Lung (tissue), 11 donors: ENCODE measurements at regions not wholly inside any gene's neighbourhood (a gene's known extent, or its start where the extent isn't known, plus 50 kb on each side); places are given as distances from the start of the nearest gene placed in this dataset.

Experiments
- ATAC-seq: fragments of 200-7000 bp; cut with Tn5 transposase; one replicate; pipeline ENCODE4 v1.9.1; 2020; ENCODE audit warnings: moderate number of reproducible peaks; ENCODE audit not compliant: insufficient read depth, low FRiP score
- DNase-seq, 3 donors: peaks; one replicate each; pipeline ENCODE4 v3.0.0-alpha.2; 2013 to 2017
- H3K27ac ChIP-seq, 2 donors: one replicate each; pipeline ENCODE4 v1.5.1; 2013; ENCODE audit warnings: mild to moderate bottlenecking in 2 of 2, moderate library complexity in 2 of 2, control low read depth in 1 of 2, inconsistent platforms in 1 of 2, low read depth in 1 of 2, low read length in 1 of 2
- H3K27me3 ChIP-seq, 3 donors: one replicate each; pipeline ENCODE4 v1.5.1; 2013; ENCODE audit warnings: low read length in 2 of 3; ENCODE audit not compliant: control insufficient read depth in 3 of 3, insufficient read depth in 3 of 3
- H3K36me3 ChIP-seq, 4 donors: one replicate each; pipeline ENCODE4 v1.5.1; 2013; ENCODE audit warnings: low read length in 4 of 4, mild to moderate bottlenecking in 1 of 4, moderate library complexity in 1 of 4; ENCODE audit not compliant: control insufficient read depth in 4 of 4, insufficient read depth in 4 of 4
- H3K4me1 ChIP-seq, 5 donors: one replicate each; pipeline ENCODE4 v1.5.1; 2013; ENCODE audit warnings: low read length in 5 of 5, mild to moderate bottlenecking in 2 of 5, moderate library complexity in 1 of 5; ENCODE audit not compliant: control insufficient read depth in 5 of 5, insufficient read depth in 5 of 5
- H3K4me3 ChIP-seq: one replicate; pipeline ENCODE4 v1.5.1; 2013; ENCODE audit warnings: mild to moderate bottlenecking, control low read depth, moderate library complexity
- H3K9ac ChIP-seq, 2 donors: one replicate each; pipeline ENCODE4 v1.5.1; 2013; ENCODE audit warnings: low read length in 2 of 2, control low read depth in 1 of 2; ENCODE audit not compliant: insufficient read depth in 1 of 2
- H3K9me3 ChIP-seq, 4 donors: one replicate each; pipeline ENCODE4 v1.5.1; 2013; ENCODE audit warnings: low read length in 3 of 4, mild to moderate bottlenecking in 1 of 4, moderate library complexity in 1 of 4; ENCODE audit not compliant: control insufficient read depth in 4 of 4, insufficient read depth in 3 of 4
- CTCF ChIP-seq: IDR thresholded peaks from 2 replicates; pipeline ENCODE4 v1.5.1; 2012; ENCODE audit warnings: mild to moderate bottlenecking; ENCODE audit errors: control extremely low read depth, extremely low read depth
- WGBS, 2 donors: extraction: QIAGEN DNeasy Blood & Tissue Kit; methylation state at CpG; one replicate each; pipeline ENCODE4 v1.1.7; 2013; 5-methylcytosine and 5-hydroxymethylcytosine counted together
- donor health status: control.
- donor health status: control.
- donor health status: Bipolar disorder and iron deficiency.
- donor health status: healthy.
- donor health status: DM: yes; HTN: yes; CAD: no.

- no peak overlapping the region for H3K9ac ChIP-seq
- no peaks in the 10 kb centered on the region for H3K36me3 ChIP-seq
- no peak for ATAC-seq
- H3K9me3 ChIP-seq = no peaks in the 10 kb centered on the region
- H3K27me3 ChIP-seq = no peaks in the 10 kb centered on the region
- no peak for TF ChIP-seq CTCF
- H3K4me1 ChIP-seq = peaks cover 0 to 32% (median 0%) of the 10 kb centered on the region in 5 donors
- DNase-seq = peak in 2 of 3 donors; percentile 51 to 55
- no peak overlapping the region for H3K27ac ChIP-seq
- H3K4me3 ChIP-seq = no peak overlapping the region
- WGBS, 2 donors = 74 to 84% methylated on average over 2 of the region's 2 CpGs
Observed at GRCh38 chr2:66686755-66687154, 251.8 kb downstream of the MEIS1 start.

- H3K36me3 ChIP-seq = no peaks in the 10 kb centered on the region
- no peaks in the 10 kb centered on the region for H3K27me3 ChIP-seq
- no peak overlapping the region for H3K9ac ChIP-seq
- peak overlapping the region in 1 of 2 donors; percentile 70 for H3K27ac ChIP-seq
- DNase-seq (no peak), ATAC-seq (no peak)
- TF ChIP-seq CTCF = no peak
- H3K9me3 ChIP-seq = no peaks in the 10 kb centered on the region
- no peak overlapping the region for H3K4me3 ChIP-seq
- WGBS, 2 donors = 85 to 89% methylated on average over 8 of the region's 8 CpGs
- peaks cover 0 to 30% (median 0%) of the 10 kb centered on the region in 5 donors for H3K4me1 ChIP-seq
Observed at GRCh38 chr2:66688951-66689350, 254.0 kb downstream of the MEIS1 start.

- no peak overlapping the region for H3K27ac ChIP-seq
- no peak for TF ChIP-seq CTCF
- H3K36me3 ChIP-seq = no peaks in the 10 kb centered on the region
- ATAC-seq = no peak
- peak in 1 of 3 donors; percentile 28 for DNase-seq
- no peaks in the 10 kb centered on the region for H3K9me3 ChIP-seq
- no peak overlapping the region for H3K9ac ChIP-seq
- no peaks in the 10 kb centered on the region for H3K27me3 ChIP-seq
- H3K4me3 ChIP-seq = no peak overlapping the region
- 73 to 86% methylated on average over 5 of the region's 5 CpGs for WGBS, 2 donors
- H3K4me1 ChIP-seq = peaks cover 0 to 36% (median 0%) of the 10 kb centered on the region in 5 donors
Observed at GRCh38 chr2:66689456-66690051, 254.6 kb downstream of the MEIS1 start.
